Psoas muscle (tissue), 7 donors: ENCODE measurements at regions not wholly inside any gene's neighbourhood (a gene's known extent, or its start where the extent isn't known, plus 50 kb on each side); places are given as distances from the start of the nearest gene placed in this dataset.

Experiments used
- ATAC-seq, 4 donors: fragments of 200-7000 bp; cut with Tn5 transposase; one replicate each; pipeline ENCODE4 v1.9.1; 2020; ENCODE audit warnings: moderate library complexity in 3 of 4, mild to moderate bottlenecking in 2 of 4
- DNase-seq, 2 donors: peaks; one replicate each; pipeline ENCODE4 v3.0.0-alpha.2; 2020
- H3K27ac ChIP-seq: fragments of 200-600 bp; one replicate; pipeline ENCODE4 v1.8.0; 2022
- H3K27me3 ChIP-seq, 3 donors: fragments of 200-600 bp in 1 of 3; one replicate each; pipeline versions ENCODE4 v1.6.1 to v1.8.0; 2013 to 2022; ENCODE audit warnings: low read length in 2 of 3, mild to moderate bottlenecking in 2 of 3, moderate library complexity in 1 of 3; ENCODE audit not compliant: insufficient read depth in 3 of 3
- H3K36me3 ChIP-seq, 2 donors: fragments of 200-600 bp in 1 of 2; one replicate each; pipeline versions ENCODE4 v1.6.1 to v1.8.0; 2013 to 2022; ENCODE audit warnings: low read depth in 1 of 2, mild to moderate bottlenecking in 1 of 2, moderate library complexity in 1 of 2; ENCODE audit not compliant: insufficient read depth in 1 of 2
- H3K4me1 ChIP-seq: fragments of 200-600 bp; one replicate; pipeline ENCODE4 v1.8.0; 2022
- H3K4me3 ChIP-seq: fragments of 200-600 bp; one replicate; pipeline ENCODE4 v1.8.0; 2022; ENCODE audit warnings: mild to moderate bottlenecking
- H3K9me3 ChIP-seq: fragments of 200-600 bp; one replicate; pipeline ENCODE4 v1.8.0; 2022
- WGBS, 3 donors: extraction: QIAGEN DNeasy Blood & Tissue Kit; methylation state at CpG; one replicate each; pipeline versions ENCODE4 v1.1.6 to v1.1.7; 2013; 5-methylcytosine and 5-hydroxymethylcytosine counted together
- intact Hi-C, 2 donors: fragments of 100-400 bp; cut with DNase I; formaldehyde crosslinking; loops; one replicate each; pipeline versions ENCODE4 v1.11.0 to v1.14.2; 2022
- TF ChIP-seq, protein P1 (sequence below): fragments of 200-600 bp; IDR thresholded peaks from one replicate; pipeline ENCODE4 v1.8.0; 2022; ENCODE audit warnings: antibody characterized with exemption
- donor health status: healthy with polysubstance abuse.
- donor health status: DM: no; HTN: no; CAD: no; lungs with moderate emphysema.
- donor health status: Bipolar disorder and iron deficiency.
- donor health status: healthy.
- donor health status: DM: yes; HTN: yes; CAD: no.
- donor health status: DM: no; HTN: no; CAD: no.
- donor health status: DM: yes; HTN: yes; CAD: no.

DNA sequence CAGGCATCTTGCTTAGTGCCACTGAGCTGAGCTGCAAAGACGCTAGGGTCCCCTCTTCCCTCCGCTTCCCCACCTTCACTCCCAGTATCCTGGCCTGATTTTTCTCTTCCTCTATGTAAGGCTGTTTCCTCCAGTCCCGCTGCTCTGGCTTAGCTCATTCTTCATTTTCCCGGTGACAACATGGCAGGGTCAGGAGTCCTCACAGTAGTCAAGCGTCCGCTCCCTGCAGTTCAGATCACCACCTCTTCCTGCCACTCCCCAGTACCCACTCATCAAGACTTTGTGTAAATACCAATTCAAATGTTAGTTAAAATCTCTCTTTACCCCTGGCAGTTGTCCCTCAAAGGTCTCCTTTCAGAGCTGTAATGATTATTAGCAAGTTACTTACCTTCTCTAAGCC, 650.4 kb upstream of the CELF2 start:
- intact Hi-C loops = no loop called here
- DNase-seq (no peak), ATAC-seq (no peak)
- Histone ChIP-seq H3K4me1 (no peaks in the 10 kb centered on the region), H3K4me3 (no peak overlapping the region), H3K9me3 (no peaks in the 10 kb centered on the region), H3K27ac (no peak overlapping the region), H3K27me3 (no peaks in the 10 kb centered on the region), H3K36me3 (no peaks in the 10 kb centered on the region)
- WGBS, 3 donors = 74 to 84% (median 80%) methylated on average over 6 of the region's 6 CpGs
- TF ChIP-seq, protein P1, sequence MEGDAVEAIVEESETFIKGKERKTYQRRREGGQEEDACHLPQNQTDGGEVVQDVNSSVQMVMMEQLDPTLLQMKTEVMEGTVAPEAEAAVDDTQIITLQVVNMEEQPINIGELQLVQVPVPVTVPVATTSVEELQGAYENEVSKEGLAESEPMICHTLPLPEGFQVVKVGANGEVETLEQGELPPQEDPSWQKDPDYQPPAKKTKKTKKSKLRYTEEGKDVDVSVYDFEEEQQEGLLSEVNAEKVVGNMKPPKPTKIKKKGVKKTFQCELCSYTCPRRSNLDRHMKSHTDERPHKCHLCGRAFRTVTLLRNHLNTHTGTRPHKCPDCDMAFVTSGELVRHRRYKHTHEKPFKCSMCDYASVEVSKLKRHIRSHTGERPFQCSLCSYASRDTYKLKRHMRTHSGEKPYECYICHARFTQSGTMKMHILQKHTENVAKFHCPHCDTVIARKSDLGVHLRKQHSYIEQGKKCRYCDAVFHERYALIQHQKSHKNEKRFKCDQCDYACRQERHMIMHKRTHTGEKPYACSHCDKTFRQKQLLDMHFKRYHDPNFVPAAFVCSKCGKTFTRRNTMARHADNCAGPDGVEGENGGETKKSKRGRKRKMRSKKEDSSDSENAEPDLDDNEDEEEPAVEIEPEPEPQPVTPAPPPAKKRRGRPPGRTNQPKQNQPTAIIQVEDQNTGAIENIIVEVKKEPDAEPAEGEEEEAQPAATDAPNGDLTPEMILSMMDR = no peak

- no peaks in the 10 kb centered on the region for H3K36me3 ChIP-seq
- no peaks in the 10 kb centered on the region for H3K9me3 ChIP-seq
- H3K4me1 ChIP-seq = no peaks in the 10 kb centered on the region
- H3K27me3 ChIP-seq = no peaks in the 10 kb centered on the region
- ATAC-seq = no peak
- 57 to 69% (median 58%) methylated on average over 7 of the region's 7 CpGs for WGBS, 3 donors
- no peak for DNase-seq
- H3K4me3 ChIP-seq = no peak overlapping the region
- TF ChIP-seq, protein P1 = no peak
- intact Hi-C loops = no loop called here
- no peak overlapping the region for H3K27ac ChIP-seq
Observed at GRCh38 chr10:10368951-10369576, 648.6 kb upstream of the CELF2 start.

- no peaks in the 10 kb centered on the region for H3K36me3 ChIP-seq
- TF ChIP-seq, protein P1 = no peak
- H3K27me3 ChIP-seq = no peaks in the 10 kb centered on the region
- no peaks in the 10 kb centered on the region for H3K9me3 ChIP-seq
- H3K4me3 ChIP-seq = no peak overlapping the region
- ATAC-seq = no peak
- DNase-seq = no peak
- intact Hi-C loops = no loop called here
- no peaks in the 10 kb centered on the region for H3K4me1 ChIP-seq
- H3K27ac ChIP-seq = no peak overlapping the region
Observed at GRCh38 chr10:10385831-10386230, 631.8 kb upstream of the CELF2 start.

- H3K27ac ChIP-seq = no peak overlapping the region
- H3K4me3 ChIP-seq = no peak overlapping the region
- intact Hi-C loops = no loop called here
- WGBS, 3 donors = 86 to 91% (median 89%) methylated on average over 4 of the region's 4 CpGs
- TF ChIP-seq, protein P1 = no peak
- H3K36me3 ChIP-seq = no peaks in the 10 kb centered on the region
- no peaks in the 10 kb centered on the region for H3K27me3 ChIP-seq
- H3K9me3 ChIP-seq = no peaks in the 10 kb centered on the region
- H3K4me1 ChIP-seq = no peaks in the 10 kb centered on the region
- DNase-seq (no peak), ATAC-seq (no peak)
Observed at GRCh38 chr10:10389182-10389581, 628.5 kb upstream of the CELF2 start.

- DNase-seq (no peak), ATAC-seq (no peak)
- Histone ChIP-seq H3K9me3 (no peaks in the 10 kb centered on the region), H3K27ac (no peak overlapping the region), H3K4me1 (no peaks in the 10 kb centered on the region), H3K4me3 (no peak overlapping the region), H3K36me3 (no peaks in the 10 kb centered on the region), H3K27me3 (no peaks in the 10 kb centered on the region)
- intact Hi-C loops = no loop called here
- TF ChIP-seq, protein P1 = no peak
- WGBS, 3 donors = 84 to 94% (median 86%) methylated on average over 2 of the region's 2 CpGs
Observed at GRCh38 chr10:10392511-10392910, 625.2 kb upstream of the CELF2 start.
